ENCODE measurements at regions not wholly inside any gene's neighbourhood (a gene's known extent, or its start where the extent isn't known, plus 50 kb on each side); places are given as distances from the start of the nearest gene placed in this dataset.
"Not testable (repeated sequence)": the region's sequence is repeated elsewhere in the genome, so short reads cannot be mapped to it uniquely, and the experiment has no call there.

GRCh38 chr16:17963185-17963836, 373.2 kb downstream of the NPIPA8 start:
- FAIRE-seq = no peak

GRCh38 chr16:17962726-17963125, 373.8 kb downstream of the NPIPA8 start:
- no peaks in the 10 kb centered on the region for H3K36me3 ChIP-seq (ENCODE audit: control insufficient read depth, insufficient read depth, low read length)
- no peak overlapping the region for H3K4me3 ChIP-seq (ENCODE audit: low read depth, low read length)
- TF ChIP-seq, protein P1, sequence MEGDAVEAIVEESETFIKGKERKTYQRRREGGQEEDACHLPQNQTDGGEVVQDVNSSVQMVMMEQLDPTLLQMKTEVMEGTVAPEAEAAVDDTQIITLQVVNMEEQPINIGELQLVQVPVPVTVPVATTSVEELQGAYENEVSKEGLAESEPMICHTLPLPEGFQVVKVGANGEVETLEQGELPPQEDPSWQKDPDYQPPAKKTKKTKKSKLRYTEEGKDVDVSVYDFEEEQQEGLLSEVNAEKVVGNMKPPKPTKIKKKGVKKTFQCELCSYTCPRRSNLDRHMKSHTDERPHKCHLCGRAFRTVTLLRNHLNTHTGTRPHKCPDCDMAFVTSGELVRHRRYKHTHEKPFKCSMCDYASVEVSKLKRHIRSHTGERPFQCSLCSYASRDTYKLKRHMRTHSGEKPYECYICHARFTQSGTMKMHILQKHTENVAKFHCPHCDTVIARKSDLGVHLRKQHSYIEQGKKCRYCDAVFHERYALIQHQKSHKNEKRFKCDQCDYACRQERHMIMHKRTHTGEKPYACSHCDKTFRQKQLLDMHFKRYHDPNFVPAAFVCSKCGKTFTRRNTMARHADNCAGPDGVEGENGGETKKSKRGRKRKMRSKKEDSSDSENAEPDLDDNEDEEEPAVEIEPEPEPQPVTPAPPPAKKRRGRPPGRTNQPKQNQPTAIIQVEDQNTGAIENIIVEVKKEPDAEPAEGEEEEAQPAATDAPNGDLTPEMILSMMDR (IDR thresholded peaks at IDR 0.05; ENCODE audit: insufficient read depth, low read length, severe bottlenecking) = no peak
- H3K27me3 ChIP-seq (ENCODE audit: control insufficient read depth, insufficient read depth, low read length) = no peaks in the 10 kb centered on the region
- no peak for FAIRE-seq
- no peak for DNase-seq (ENCODE audit: low read depth)

More at GRCh38 chr16:17963185-17963836, 373.2 kb downstream of the NPIPA8 start:
- no peaks in the 10 kb centered on the region for H3K27me3 ChIP-seq (ENCODE audit: control insufficient read depth, insufficient read depth, low read length)
- H3K4me3 ChIP-seq (ENCODE audit: low read depth, low read length) = no peak overlapping the region
- DNase-seq (ENCODE audit: low read depth) = no peak
- no peaks in the 10 kb centered on the region for H3K36me3 ChIP-seq (ENCODE audit: control insufficient read depth, insufficient read depth, low read length)
- TF ChIP-seq, protein P1 (IDR thresholded peaks at IDR 0.05; ENCODE audit: insufficient read depth, low read length, severe bottlenecking) = no peak

GRCh38 chr16:17961822-17962221, 374.7 kb downstream of the NPIPA8 start:
- not testable (repeated sequence) for H3K27me3 ChIP-seq (ENCODE audit: control insufficient read depth, insufficient read depth, low read length); FAIRE-seq; DNase-seq (ENCODE audit: low read depth); H3K36me3 ChIP-seq (ENCODE audit: control insufficient read depth, insufficient read depth, low read length); H3K4me3 ChIP-seq (ENCODE audit: low read depth, low read length)

- FAIRE-seq (no peak), DNase-seq (ENCODE audit: low read depth) (no peak)
- Histone ChIP-seq H3K36me3 (ENCODE audit: control insufficient read depth, insufficient read depth, low read length) (no peaks in the 10 kb centered on the region), H3K4me3 (ENCODE audit: low read depth, low read length) (no peak overlapping the region), H3K27me3 (ENCODE audit: control insufficient read depth, insufficient read depth, low read length) (no peaks in the 10 kb centered on the region)
- TF ChIP-seq, protein P1 (IDR thresholded peaks at IDR 0.05; ENCODE audit: insufficient read depth, low read length, severe bottlenecking) = no peak
Measured at GRCh38 chr16:17951378-17951777, 385.2 kb downstream of the NPIPA8 start.

DNA sequence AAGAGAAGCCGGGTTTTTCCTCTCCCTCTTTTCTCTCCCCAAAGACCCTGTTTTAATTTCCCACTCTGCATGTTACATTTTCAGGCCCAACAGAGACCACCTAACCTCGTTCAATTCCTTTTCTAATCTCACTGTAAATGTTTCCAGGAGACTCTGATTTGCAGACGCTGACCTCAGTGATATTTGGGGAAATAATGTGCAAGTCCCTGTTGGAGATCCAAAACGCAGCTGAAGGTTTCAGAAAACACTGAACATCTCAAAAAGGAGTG, 386.6 kb downstream of the NPIPA8 start:
- H3K4me3 ChIP-seq (ENCODE audit: low read depth, low read length) = no peak overlapping the region
- H3K36me3 ChIP-seq (ENCODE audit: control insufficient read depth, insufficient read depth, low read length) = no peaks in the 10 kb centered on the region
- DNase-seq (ENCODE audit: low read depth) (no peak), FAIRE-seq (no peak)
- TF ChIP-seq, protein P1 (IDR thresholded peaks at IDR 0.05; ENCODE audit: insufficient read depth, low read length, severe bottlenecking) = no peak
- H3K27me3 ChIP-seq (ENCODE audit: control insufficient read depth, insufficient read depth, low read length) = no peaks in the 10 kb centered on the region

GRCh38 chr16:17949141-17949981, 387.2 kb downstream of the NPIPA8 start:
- Histone ChIP-seq H3K27me3 (ENCODE audit: control insufficient read depth, insufficient read depth, low read length) (no peaks in the 10 kb centered on the region), H3K4me3 (ENCODE audit: low read depth, low read length) (no peak overlapping the region), H3K36me3 (ENCODE audit: control insufficient read depth, insufficient read depth, low read length) (no peaks in the 10 kb centered on the region)
- TF ChIP-seq, protein P1 (IDR thresholded peaks at IDR 0.05; ENCODE audit: insufficient read depth, low read length, severe bottlenecking) = no peak
- no peak for FAIRE-seq
- no peak for DNase-seq (ENCODE audit: low read depth)
